ENCODE measurements at regions not wholly inside any gene's neighbourhood (a gene's known extent, or its start where the extent isn't known, plus 50 kb on each side); places are given as distances from the start of the nearest gene placed in this dataset.
"Not testable (repeated sequence)": the region's sequence is repeated elsewhere in the genome, so short reads cannot be mapped to it uniquely, and the experiment has no call there.

DNA sequence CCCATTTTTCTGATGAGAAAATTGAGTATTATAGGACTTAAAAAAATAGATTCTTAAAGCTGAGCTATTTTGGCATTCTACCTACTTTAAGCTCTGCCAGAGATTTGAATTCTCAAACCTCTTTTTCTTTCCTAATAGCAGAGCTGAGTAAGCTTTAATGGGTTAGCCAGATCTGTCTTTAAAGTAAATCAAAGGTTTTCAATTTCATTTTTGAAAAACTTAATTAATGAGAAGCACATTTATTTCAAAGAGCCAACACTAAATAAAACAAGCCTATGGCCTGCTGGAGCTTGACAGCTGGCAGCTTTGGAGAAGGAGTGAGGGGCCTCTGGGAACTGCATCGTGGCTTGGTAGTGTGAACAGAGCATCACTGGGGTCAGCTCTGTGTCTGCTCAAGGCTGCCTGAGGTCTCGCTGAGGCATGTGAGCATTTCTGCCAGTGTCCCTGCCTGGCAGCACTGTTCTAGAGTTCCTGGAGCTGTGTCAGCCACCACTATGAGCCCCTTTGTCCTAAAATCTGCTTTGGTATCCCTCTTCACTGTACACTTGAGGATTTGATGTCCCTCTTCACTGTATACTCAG lies 50.4 kb upstream of the PRSS23 start:
- DNase-seq (ENCODE audit: low read depth in 2 of 3, low spot score in 1 of 3): no peak

DNA sequence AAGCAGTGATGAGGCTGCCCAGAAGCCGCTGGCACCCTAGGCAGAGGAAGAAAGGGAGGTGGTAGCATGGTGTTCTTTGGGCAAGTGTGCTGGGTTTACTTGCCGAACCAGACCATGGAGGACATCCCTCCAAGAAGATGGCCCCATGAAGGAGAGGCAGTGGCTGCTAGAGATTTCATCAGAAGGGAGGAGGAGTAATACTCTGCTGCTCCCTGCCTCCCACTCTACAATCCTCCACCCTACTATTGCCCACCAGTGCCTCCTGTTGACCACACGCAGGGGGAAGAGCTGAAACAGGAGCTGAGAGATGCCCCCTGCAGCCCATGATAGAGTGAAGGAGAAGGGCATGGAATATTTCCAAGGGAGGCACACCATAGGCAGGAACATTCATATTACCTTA lies 51.0 kb upstream of the PRSS23 start:
- DNase-seq (ENCODE audit: low read depth in 2 of 3, low spot score in 1 of 3): no peak

DNA sequence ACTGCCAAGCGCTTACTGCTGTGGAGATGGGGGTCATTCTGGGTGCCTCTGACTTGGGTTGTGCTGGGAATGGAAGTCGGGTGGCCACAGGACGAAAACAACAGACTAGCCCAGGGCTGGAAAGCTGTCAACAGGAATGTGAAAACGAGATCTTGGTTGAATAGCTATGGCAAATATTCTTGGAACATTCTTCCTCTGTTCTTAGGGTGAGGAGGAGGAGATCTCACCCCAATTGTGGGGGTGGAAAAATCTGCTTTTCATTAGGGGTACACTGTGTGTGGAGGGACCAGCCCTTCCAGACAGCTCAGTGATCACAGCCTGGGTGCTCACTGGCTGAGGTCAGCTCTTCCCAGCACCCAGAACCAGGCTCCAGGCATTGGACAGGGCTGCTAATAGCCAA lies 52.0 kb upstream of the PRSS23 start:
- no peak for DNase-seq (ENCODE audit: low read depth in 2 of 3, low spot score in 1 of 3)

DNA sequence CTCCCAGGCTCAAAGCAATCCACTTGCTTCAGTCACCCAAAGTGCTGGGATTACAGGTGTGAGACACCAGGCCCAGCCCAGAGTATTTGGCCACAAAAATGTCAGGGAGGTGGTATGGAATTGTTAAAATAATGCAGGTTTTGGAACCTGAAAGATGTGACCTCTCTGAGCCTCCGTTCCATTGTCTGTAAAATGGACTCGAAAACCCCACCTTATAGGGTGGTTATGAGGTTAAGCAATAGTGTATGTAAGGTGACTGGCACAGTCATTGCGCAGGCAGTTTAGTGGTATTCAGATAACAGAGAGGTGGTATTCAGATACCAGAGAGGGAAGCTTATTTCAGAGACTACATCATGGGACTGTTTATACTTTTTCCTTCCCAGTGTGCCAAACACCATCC lies 52.5 kb upstream of the PRSS23 start:
- no peak for DNase-seq (ENCODE audit: low read depth in 2 of 3, low spot score in 1 of 3)

DNA sequence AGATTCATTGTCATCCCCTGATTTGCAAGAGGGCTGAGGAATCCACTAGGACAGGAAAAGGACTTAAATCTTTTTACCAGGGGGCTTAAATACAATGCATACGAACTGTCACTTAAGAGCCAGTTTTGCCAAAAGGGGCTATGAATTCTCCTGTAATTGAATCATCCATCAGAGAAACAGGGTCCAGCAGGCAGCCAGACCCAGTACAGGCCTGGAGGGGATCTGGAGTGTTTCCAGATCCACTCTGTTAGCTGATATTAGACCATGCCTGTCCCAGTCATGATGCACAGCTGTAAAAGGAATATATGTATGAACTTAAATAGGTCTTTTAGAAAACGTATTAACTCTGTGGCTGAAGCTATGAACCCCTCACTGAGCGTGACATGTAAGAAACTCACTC lies 53.8 kb upstream of the PRSS23 start:
- DNase-seq (ENCODE audit: low read depth in 2 of 3, low spot score in 1 of 3): no peak

DNA sequence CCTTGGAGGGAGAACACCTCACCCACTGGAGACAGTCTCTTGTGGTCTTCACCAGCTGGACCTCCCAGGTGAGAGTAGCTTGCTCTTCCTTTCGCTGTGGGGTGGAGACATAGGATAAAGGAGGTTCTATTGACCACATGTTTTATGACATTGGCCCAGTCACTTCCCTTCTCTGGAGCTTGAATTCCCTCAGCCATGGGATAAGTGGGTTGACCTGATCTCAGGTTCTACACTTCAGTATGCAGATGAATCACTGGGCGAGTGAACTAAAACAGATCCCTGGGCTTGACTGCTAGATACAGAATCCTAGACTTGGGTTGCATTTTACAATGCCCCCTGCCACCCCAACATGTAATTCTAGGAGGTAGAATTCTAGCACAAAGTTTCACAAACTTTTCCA lies 54.8 kb upstream of the PRSS23 start:
- DNase-seq (ENCODE audit: low read depth in 2 of 3, low spot score in 1 of 3): no peak

DNA sequence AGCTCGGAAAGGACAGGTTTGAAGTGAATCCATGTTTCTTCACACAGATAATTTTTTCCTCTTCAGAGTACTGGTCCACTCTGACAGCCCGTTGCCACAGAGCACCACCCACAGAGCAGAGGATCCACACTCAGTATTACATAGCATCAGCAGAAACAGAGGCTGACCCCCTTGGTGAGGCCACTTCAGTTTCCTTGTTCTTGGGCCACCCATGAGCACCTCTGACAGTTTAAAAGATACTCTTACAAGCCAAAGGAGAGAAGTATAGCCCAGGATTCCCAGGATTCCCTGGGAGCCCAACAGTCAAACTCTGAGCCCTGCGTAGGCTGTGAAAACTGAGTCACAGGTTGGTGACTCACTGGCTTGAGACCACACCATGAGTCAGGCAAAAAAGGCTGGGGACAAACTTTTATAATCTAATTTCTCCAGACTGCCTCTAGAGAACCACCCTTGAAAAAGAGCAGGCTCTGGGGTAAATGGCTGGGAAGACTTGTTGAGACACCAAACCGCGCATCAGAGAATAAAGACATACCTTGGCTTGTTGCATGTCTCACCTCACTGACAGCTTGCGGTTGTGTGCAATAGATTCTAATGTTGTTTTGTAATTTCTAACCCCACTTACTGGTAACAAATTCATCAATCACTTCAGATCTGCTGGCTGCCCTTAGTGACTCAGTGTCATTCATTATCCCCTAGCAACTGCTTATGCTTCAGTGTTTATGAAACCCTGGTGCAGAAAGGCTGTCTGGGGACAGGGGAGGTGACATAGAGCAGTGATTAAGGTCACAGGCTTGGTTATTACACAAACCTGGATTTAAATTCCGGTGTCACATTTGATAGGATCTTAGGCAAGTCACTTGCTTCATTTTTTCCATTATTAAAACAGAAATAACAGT lies 56.9 kb upstream of the PRSS23 start:
- peak; percentile 35 to 50 (median 45) for DNase-seq (ENCODE audit: low read depth in 2 of 3, low spot score in 1 of 3)

DNA sequence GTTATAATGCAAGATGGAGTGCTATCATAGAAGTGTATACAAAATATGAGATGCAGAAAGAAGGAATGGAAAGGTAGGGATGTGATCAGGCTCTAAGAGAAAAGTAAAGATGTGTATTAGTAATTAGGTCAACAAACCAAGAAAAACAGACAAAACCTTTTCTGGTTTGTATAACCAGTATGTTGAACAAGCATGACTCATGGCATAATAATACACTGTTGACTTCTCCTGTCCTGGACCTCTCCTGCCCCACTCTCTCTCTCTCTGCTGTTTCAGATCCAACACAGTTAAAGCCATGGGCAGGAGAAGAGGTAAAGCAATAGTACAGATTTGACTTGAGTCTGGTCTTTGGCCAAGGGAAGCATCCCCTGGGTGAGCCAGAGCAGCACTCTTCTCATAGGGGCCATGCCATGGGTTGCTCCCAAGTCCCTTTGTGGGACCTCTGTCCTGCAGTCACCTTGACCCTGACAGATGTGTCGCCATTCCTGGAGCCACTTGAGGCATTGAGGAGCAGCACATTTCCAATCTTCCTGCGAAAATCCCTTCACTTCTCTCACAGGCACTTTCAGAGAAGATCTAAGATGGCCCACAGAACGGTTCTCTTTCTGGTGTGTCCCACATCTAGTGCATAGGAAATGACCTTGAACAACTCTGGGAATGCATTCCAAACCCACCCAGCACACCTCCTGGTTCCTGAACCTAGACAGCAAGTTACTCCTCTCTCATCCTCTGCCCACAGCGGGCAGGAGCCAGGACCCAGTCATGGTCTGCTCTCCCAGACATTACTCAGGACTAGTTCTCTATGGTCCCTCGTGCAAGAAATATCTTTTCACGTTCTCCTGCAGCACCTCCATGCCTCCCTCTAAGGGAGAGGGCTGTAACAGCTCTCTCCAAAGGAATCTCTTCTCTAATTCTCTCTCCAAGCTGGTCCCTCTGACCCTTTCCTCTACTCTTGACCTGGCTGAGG lies 58.2 kb upstream of the PRSS23 start:
- DNase-seq (ENCODE audit: low read depth in 2 of 3, low spot score in 1 of 3): no peak

DNA sequence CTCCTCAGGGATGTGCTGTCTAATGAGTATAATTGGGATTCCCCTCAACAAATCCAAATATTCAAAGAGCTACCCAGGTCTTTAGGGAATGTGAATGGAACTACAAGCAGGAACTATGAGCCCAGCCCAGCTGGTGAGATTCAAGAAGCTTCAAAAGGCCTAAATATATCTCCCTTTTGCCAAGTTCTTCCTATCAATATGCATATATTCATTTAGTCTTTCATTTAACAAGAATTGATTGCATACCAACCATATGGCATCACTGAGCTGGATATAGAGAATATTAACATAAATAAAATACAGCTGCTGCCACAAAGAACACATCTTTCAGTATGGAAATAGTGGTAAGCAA lies 58.9 kb upstream of the PRSS23 start:
- DNase-seq (ENCODE audit: low read depth in 2 of 3, low spot score in 1 of 3): no peak

DNA sequence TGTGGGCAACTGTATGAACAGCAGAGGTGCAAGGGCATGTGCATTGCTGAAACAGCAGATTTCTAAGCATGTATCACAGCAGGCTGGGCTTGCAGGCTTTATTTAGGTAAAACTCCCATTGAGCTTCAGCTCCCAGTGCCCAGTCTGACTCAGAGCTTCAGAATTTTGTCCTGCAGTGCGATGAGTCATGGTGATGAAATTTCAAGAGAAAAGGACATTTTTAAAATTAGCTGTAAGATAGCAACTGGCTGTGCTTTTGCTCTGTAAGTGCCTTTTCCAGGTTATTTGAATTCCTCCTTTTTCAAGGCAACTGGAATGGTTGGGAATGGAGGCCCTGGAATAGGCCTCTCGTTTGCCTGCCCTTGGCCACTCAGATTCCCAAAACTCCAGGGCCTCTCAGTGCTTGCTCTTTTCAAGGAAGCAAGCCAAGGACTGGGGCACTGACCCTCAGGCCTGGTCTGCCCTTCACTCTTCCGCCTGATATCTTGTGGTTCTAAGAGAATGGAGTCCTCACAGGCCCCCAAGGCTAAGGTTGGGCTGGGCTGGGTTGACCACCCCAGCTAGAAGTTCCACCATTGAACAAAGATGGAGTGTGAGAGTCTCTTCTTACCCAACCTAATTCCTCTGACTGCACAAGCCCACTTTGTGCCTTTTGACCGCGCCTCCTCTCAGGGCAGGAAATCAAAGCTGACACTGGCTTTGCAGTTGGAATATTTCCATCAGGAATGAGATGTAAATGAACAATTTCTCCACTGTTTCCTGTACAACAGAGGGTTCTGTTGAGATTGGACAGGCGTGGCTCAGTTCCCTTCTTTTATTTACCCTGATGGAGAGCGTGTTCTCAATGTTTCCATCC lies 59.5 kb upstream of the PRSS23 start:
- DNase-seq (ENCODE audit: low read depth in 2 of 3, low spot score in 1 of 3): peak in 1 of 3 donors; percentile 8

DNA sequence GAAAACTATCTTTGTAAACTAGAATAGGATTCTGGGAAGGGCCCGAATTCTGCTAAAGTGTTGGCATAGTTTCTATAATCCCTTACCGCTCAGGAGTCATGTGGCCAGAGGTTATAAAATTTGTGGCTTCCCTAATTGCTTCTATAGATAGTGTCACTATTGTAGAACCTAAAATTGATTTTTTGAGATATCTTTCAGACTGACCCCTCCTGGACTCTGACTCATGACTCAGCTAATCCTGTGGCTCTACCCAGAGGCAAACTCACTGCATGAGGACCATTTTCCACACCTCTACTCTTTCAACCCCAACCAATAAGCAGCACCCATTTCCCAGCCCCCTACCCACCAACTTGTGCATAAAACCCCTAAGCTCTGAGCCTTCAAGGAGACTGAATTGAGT lies 61.8 kb upstream of the PRSS23 start:
- DNase-seq (ENCODE audit: low read depth in 2 of 3, low spot score in 1 of 3): no peak

DNA sequence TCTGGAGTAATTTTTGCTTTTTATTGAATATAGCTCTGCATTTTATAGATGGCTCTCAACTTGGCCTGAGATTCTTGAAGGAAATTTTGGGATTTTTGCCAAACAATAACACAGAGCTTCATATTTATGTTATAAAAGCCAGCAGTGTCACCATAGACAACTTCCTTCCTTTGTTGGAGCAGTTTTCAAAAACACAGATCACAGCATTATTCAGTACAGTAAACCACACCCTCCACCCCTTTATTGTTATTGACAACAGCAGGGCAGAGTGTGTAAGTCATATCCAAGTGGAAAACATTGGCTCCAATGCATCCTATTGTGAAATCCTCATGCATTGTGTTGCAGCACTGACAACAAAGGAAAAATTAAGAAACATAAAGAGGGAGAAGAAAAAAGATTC lies 62.6 kb upstream of the PRSS23 start:
- DNase-seq (ENCODE audit: low read depth in 2 of 3, low spot score in 1 of 3): no peak

DNA sequence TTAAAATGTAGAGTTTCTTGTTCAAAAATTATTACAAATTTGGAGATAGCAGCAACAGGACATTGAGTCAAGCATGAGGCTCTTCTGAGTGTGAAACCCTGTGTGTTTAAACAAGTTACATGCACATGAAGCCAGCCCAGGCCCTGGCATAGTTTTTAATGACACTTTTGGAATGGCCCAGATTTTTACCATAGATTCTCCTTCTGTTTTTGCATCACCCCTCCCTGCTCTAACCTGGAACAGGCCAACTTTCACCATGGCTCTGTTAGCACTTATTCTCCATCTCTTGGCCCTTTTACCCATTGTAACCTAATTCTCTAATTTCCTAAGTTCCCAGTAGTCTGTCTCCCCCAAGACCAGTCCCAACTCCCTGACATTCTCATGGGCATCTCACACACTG lies 63.1 kb upstream of the PRSS23 start:
- no peak for DNase-seq (ENCODE audit: low read depth in 2 of 3, low spot score in 1 of 3)

DNA sequence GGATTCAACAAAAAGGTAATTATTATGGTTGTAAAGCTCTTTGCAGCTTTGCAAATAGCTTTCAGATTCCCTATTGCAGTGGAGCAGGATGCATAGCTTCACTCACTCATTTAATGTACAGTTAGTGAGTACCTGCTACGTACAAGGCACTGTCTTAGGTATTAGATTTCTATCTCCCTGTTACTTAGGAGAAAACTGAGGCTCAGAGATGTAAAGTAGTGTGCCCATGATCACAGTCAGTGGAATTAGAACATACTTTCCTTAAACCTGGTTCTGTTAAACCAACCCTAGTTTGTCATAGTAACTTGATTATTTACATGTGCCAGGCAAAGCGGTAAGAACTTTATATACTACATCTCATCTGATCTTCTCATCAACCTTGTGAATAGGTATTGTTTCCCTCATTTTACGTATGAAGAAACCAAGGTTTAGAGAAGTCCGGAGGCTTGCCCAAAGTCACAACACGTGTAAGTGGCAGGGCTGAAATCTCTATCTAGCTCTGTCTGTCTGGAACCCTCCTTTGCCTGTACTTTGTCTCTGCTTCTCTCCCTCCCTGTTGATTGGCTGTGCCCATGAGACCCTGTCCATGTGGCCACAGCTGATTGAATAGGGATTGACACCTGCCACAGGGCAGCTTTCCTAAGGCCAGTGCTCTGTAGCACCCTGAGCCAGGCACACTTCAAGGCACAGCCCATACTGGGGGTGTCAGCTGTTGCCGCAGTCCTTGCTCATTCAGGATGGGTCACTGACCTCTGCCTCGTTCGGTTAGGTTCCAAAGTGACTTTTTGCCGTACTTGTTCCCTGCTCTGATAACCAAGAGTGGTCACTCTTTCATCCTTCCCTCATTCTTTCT lies 63.8 kb upstream of the PRSS23 start:
- DNase-seq (ENCODE audit: low read depth in 2 of 3, low spot score in 1 of 3): no peak

DNA sequence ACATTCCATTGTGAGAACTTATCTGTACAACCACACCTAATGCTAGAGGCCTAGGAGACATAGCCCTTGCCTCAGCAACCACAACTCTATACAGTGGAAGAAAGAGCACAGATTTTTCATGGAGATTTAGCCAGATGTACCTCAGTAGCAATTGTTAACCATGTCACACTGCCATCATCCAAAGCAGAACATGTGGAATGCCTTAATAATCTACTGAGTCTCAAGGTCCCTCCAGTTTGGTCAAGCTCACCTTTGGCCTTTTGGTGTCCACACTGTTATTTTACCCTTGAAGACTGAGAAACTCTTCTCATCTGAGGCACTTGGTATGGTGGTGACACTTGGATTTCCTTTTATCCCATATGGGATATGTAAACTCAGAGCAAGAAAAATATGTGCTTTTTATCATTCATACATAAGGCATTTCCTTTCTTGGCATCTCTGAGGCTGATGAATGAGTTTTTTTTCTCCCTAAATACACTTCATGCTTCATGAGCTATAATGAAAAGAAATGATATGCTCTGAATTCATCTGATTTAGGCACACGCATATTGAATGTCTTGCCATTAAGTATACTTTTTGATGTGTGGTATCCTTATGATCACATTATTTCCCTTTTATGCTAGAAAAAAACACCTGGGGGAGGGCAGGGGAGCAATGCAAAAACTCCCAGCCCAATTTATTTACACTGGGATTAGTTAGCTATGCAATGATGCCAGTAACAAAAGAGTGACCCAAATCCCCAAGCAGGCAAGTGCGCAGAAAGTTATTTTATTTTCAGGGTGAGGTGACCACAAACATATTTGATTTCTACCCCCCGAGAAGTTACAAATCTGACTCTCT lies 63.3 kb upstream of the ME3 start:
- no peak for DNase-seq (ENCODE audit: low read depth in 2 of 3, low spot score in 1 of 3)

DNA sequence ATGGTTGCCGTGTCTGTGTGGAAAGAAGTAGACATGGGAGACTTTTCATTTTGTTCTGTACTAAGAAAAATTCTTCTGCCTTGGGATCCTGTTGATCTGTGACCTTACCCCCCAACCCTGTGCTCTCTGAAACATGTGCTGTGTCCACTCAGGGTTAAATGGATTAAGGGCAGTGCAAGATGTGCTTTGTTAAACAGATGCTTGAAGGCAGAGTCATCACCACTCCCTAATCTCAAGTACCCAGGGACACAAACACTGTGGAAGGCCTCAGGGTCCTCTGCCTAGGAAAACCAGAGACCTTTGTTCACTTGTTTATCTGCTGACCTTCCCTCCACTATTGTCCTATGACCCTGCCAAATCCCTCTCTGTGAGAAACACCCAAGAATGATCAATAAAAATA lies 60.3 kb upstream of the ME3 start:
- not testable (repeated sequence) for DNase-seq (ENCODE audit: low read depth in 2 of 3, low spot score in 1 of 3)

DNA sequence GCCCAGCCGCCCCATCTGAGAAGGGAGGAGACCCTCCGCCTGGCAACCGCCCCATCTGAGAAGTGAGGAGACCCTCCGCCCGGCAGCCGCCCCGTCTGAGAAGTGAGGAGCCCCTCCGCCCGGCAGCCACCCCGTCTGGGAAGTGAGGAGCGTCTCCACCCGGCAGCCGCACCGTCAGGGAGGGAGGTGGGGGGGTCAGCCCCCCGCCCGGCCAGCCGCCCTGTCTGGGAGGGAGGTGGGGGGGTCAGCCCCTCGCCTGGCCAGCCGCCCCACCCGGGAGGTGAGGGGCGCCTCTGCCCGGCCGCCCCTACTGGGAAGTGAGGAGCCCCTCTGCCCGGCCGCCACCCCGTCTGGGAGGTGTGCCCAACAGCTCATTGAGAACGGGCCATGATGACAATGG lies 59.9 kb upstream of the ME3 start:
- DNase-seq (ENCODE audit: low read depth in 2 of 3, low spot score in 1 of 3): not testable (repeated sequence)

DNA sequence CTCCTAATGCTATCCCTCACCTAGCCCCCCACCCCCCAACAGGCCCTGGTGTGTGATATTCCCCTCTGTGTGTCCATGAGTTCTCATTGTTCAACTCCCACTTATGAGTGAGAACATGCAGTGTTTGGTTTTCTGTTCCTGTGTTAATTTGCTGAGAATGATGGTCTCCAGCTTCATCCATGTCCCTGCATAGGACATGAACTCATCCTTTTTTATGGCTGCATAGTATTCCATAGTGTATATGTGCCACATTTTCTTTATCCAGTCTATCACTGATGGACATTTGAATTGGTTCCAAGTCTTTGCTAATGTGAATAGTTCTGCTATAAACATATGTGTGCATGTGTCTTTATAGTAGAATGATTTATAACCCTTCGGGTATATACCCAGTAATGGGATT lies 57.2 kb upstream of the ME3 start:
- not testable (repeated sequence) for DNase-seq (ENCODE audit: low read depth in 2 of 3, low spot score in 1 of 3)

DNA sequence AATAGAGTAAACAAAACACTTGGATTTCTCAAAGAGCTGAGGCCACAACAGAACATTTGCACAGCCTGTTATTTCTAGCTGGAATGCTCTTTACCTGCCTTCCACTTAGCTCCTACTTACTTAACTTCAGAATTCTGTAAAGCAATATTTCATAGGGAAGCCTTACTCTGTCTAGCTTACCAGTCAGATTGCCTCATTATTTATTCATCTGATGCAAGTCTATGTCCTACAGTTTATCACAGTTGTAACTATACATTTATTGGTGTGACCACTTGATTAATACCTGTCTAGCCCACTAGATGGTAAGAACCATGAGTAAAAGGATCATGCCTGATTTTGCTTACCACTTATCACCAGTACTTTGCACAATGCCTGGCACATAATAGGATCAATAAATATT lies 56.1 kb upstream of the ME3 start:
- DNase-seq (ENCODE audit: low read depth in 2 of 3, low spot score in 1 of 3): no peak
